ENCODE measurements at regions not wholly inside any gene's neighbourhood (a gene's known extent, or its start where the extent isn't known, plus 50 kb on each side); places are given as distances from the start of the nearest gene placed in this dataset.

- DNase-seq (no peak), ATAC-seq (no peak)
- no peaks in the 10 kb centered on the region for H3K36me3 ChIP-seq (ENCODE audit: low read depth)
Observed at GRCh38 chr5:74432216-74432615, 208.3 kb downstream of the ENC1 start.

GRCh38 chr5:74431290-74431669 is 209.2 kb downstream of the ENC1 start:
- intact Hi-C loops (cut with DNase I, micrococcal nuclease): no loop called here
- no peak overlapping the region for H3K4me3 ChIP-seq
- DNase-seq (no peak), ATAC-seq (no peak)
- H3K36me3 ChIP-seq (ENCODE audit: low read depth): no peaks in the 10 kb centered on the region
- H3K4me1 ChIP-seq (ENCODE audit: low read depth): no peaks in the 10 kb centered on the region
- no peaks in the 10 kb centered on the region for H3K9me3 ChIP-seq
- TF ChIP-seq, protein P1, sequence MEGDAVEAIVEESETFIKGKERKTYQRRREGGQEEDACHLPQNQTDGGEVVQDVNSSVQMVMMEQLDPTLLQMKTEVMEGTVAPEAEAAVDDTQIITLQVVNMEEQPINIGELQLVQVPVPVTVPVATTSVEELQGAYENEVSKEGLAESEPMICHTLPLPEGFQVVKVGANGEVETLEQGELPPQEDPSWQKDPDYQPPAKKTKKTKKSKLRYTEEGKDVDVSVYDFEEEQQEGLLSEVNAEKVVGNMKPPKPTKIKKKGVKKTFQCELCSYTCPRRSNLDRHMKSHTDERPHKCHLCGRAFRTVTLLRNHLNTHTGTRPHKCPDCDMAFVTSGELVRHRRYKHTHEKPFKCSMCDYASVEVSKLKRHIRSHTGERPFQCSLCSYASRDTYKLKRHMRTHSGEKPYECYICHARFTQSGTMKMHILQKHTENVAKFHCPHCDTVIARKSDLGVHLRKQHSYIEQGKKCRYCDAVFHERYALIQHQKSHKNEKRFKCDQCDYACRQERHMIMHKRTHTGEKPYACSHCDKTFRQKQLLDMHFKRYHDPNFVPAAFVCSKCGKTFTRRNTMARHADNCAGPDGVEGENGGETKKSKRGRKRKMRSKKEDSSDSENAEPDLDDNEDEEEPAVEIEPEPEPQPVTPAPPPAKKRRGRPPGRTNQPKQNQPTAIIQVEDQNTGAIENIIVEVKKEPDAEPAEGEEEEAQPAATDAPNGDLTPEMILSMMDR (IDR thresholded peaks at IDR 0.05): no peak

More at GRCh38 chr5:74432216-74432615, 208.3 kb downstream of the ENC1 start:
- intact Hi-C loops (cut with DNase I, micrococcal nuclease): no loop called here
- TF ChIP-seq, protein P1 (IDR thresholded peaks at IDR 0.05): no peak
- Histone ChIP-seq H3K4me1 (ENCODE audit: low read depth) (no peaks in the 10 kb centered on the region), H3K9me3 (no peaks in the 10 kb centered on the region), H3K4me3 (no peak overlapping the region)

DNA sequence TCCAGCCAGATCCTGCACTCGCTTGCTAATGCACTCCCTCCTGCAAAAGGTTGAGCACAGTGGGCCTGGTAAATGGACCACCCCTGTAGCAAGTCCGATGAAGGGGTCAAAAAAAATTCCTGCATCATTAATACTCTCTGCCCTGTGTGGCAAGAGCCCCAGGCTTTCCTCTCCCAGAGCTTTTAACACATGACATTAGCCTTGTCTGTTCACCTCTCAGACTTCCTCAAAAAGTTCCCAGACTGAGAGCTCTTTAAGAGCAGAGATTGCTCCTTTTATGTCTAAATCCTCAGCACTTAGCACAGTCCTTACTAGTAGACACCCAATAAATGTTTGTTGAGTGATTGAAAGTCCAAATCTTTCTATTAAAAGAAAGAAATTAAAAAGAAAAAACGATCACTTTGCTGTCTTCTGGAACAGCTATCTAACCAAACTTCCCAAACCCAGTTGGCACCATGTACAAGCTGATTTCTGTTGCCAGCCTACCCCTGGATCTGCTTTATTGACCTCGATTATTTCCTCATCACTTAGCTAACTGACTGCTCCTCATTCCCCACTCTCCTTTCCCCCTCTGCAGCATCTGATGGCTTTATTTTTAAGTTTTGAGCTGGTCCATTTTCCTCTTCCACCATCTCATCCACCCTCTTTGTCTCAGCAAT is 209.8 kb downstream of the ENC1 start:
- Histone ChIP-seq H3K9me3 (no peaks in the 10 kb centered on the region), H3K36me3 (ENCODE audit: low read depth) (no peaks in the 10 kb centered on the region), H3K4me1 (ENCODE audit: low read depth) (no peaks in the 10 kb centered on the region), H3K4me3 (no peak overlapping the region)
- TF ChIP-seq, protein P1 (IDR thresholded peaks at IDR 0.05): no peak
- DNase-seq (no peak), ATAC-seq (no peak)
- intact Hi-C loops (cut with DNase I, micrococcal nuclease): no loop called here

- no peaks in the 10 kb centered on the region for H3K4me1 ChIP-seq (ENCODE audit: low read depth)
- H3K9me3 ChIP-seq: no peaks in the 10 kb centered on the region
- ATAC-seq: no peak
- intact Hi-C loops (cut with DNase I, micrococcal nuclease): no loop called here
- no peak for DNase-seq
- H3K4me3 ChIP-seq: no peak overlapping the region
- no peaks in the 10 kb centered on the region for H3K36me3 ChIP-seq (ENCODE audit: low read depth)
- TF ChIP-seq, protein P1 (IDR thresholded peaks at IDR 0.05): no peak
Observed at GRCh38 chr5:74429495-74429894, 211.0 kb downstream of the ENC1 start.

DNA sequence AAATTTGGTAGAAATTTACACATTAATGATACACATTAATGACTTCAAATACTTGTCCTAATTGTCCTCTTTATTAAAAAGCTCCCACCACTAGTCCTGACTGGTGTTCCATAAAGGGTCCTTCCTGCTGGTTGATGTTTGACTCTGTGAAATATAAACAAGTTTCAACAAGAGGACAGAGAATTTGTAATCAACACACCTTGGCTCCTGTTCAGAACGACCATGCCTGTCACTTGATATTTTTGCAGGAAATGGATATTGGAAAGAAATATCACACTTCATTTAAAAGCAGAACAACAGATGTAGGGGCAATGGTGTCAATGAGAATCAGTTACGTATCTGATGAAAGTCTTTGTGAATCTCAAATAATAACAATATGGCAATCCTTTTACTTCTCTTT is 211.7 kb downstream of the ENC1 start:
- H3K4me3 ChIP-seq: no peak overlapping the region
- H3K9me3 ChIP-seq: no peaks in the 10 kb centered on the region
- ATAC-seq: no peak
- H3K4me1 ChIP-seq (ENCODE audit: low read depth): no peaks in the 10 kb centered on the region
- TF ChIP-seq, protein P1 (IDR thresholded peaks at IDR 0.05): no peak
- intact Hi-C loops (cut with DNase I, micrococcal nuclease): no loop called here
- no peaks in the 10 kb centered on the region for H3K36me3 ChIP-seq (ENCODE audit: low read depth)
- no peak for DNase-seq

DNA sequence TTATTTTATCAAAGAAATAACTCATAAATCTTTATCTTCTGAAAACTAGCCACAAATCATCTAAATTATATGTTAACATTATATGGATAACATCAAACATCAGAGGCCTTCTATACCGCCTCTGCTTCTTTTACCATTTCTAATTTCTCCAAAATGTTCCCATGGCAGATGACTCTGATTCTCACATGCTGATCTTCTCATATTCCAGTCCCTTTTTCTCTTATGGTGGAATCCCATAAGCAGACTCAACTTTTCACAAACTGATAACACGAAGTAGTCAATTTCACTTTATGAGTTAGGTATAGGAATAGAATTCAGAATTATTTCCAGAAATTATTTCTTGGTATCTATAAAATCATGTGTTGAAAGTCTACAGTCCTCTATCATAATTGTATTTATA is 212.3 kb downstream of the ENC1 start:
- no peak for ATAC-seq
- DNase-seq: no peak
- intact Hi-C loops (cut with DNase I, micrococcal nuclease): no loop called here

More for the DNA sequence above, 212.3 kb downstream of the ENC1 start:
- Histone ChIP-seq H3K36me3 (ENCODE audit: low read depth) (no peaks in the 10 kb centered on the region), H3K9me3 (no peaks in the 10 kb centered on the region), H3K4me1 (ENCODE audit: low read depth) (no peaks in the 10 kb centered on the region), H3K4me3 (no peak overlapping the region)
- TF ChIP-seq, protein P1 (IDR thresholded peaks at IDR 0.05): no peak
